ENCODE measurements at regions not wholly inside any gene's neighbourhood (a gene's known extent, or its start where the extent isn't known, plus 50 kb on each side); places are given as distances from the start of the nearest gene placed in this dataset.

GRCh38 chr2:4096978-4097766, 393.8 kb downstream of the DCDC2C start:
- Histone ChIP-seq H3K9me3 (ENCODE audit: insufficient read depth, low read depth, low read length) (no peaks in the 10 kb centered on the region; the same call in 1 of the 2 replicates), H3K36me3 (ENCODE audit: insufficient read depth, low read length) (no peaks in the 10 kb centered on the region), H3K79me2 (ENCODE audit: insufficient read depth, low read length) (no peaks in the 10 kb centered on the region), H2AFZ (ENCODE audit: low read length) (no peak overlapping the region), H3K27me3 (ENCODE audit: insufficient read depth, low read length, poor library complexity, severe bottlenecking) (no peaks in the 10 kb centered on the region), H4K20me1 (ENCODE audit: insufficient read depth, low read length, poor library complexity, severe bottlenecking) (no peaks in the 10 kb centered on the region), H3K9me2 (replicated peaks; ENCODE audit: low read depth, low read length) (no peaks in the 10 kb centered on the region), H3F3A (ENCODE audit: low read depth) (no peaks in the 10 kb centered on the region), H3K4me1 (ENCODE audit: insufficient read depth, low read length, poor library complexity, severe bottlenecking) (no peaks in the 10 kb centered on the region), H3K4me2 (ENCODE audit: low read depth, low read length, poor library complexity, severe bottlenecking) (no peak overlapping the region), H3K4me3 (ENCODE audit: low read length, poor library complexity, severe bottlenecking) (no peak overlapping the region), H3K9ac (ENCODE audit: low read depth, low read length, poor library complexity, severe bottlenecking) (no peak overlapping the region)
- TF ChIP-seq CTCF (conservative IDR thresholded peaks at IDR 0.05; ENCODE audit: low read length) (no peak), EZH2phosphoT487 (IDR thresholded peaks at IDR 0.05; ENCODE audit: borderline replicate concordance) (no peak)

- H3K4me3 ChIP-seq (ENCODE audit: low read length, poor library complexity, severe bottlenecking) = no peak overlapping the region
- no peaks in the 10 kb centered on the region for H3K36me3 ChIP-seq (ENCODE audit: insufficient read depth, low read length)
- no peaks in the 10 kb centered on the region for H3K9me2 ChIP-seq (replicated peaks; ENCODE audit: low read depth, low read length)
- H3K9ac ChIP-seq (ENCODE audit: low read depth, low read length, poor library complexity, severe bottlenecking) = no peak overlapping the region
- H3K9me3 ChIP-seq (ENCODE audit: insufficient read depth, low read depth, low read length) = no peaks in the 10 kb centered on the region
- TF ChIP-seq EZH2phosphoT487 (IDR thresholded peaks at IDR 0.05; ENCODE audit: borderline replicate concordance) (no peak), CTCF (conservative IDR thresholded peaks at IDR 0.05; ENCODE audit: low read length) (no peak)
- no peaks in the 10 kb centered on the region for H3K79me2 ChIP-seq (ENCODE audit: insufficient read depth, low read length)
- no peaks in the 10 kb centered on the region for H4K20me1 ChIP-seq (ENCODE audit: insufficient read depth, low read length, poor library complexity, severe bottlenecking)
- H3K27me3 ChIP-seq (ENCODE audit: insufficient read depth, low read length, poor library complexity, severe bottlenecking) = no peaks in the 10 kb centered on the region
- H3F3A ChIP-seq (ENCODE audit: low read depth) = no peaks in the 10 kb centered on the region
- no peaks in the 10 kb centered on the region for H3K4me1 ChIP-seq (ENCODE audit: insufficient read depth, low read length, poor library complexity, severe bottlenecking)
- no peak overlapping the region for H3K4me2 ChIP-seq (ENCODE audit: low read depth, low read length, poor library complexity, severe bottlenecking)
- H2AFZ ChIP-seq (ENCODE audit: low read length) = no peak overlapping the region
Observed at GRCh38 chr2:4098137-4098536, 394.8 kb downstream of the DCDC2C start.

- Histone ChIP-seq H2AFZ (ENCODE audit: low read length) (no peak overlapping the region), H3K4me1 (ENCODE audit: insufficient read depth, low read length, poor library complexity, severe bottlenecking) (no peaks in the 10 kb centered on the region), H3K9me2 (replicated peaks; ENCODE audit: low read depth, low read length) (no peaks in the 10 kb centered on the region), H3K9ac (ENCODE audit: low read depth, low read length, poor library complexity, severe bottlenecking) (no peak overlapping the region), H3K36me3 (ENCODE audit: insufficient read depth, low read length) (no peaks in the 10 kb centered on the region), H3F3A (ENCODE audit: low read depth) (no peaks in the 10 kb centered on the region), H3K9me3 (ENCODE audit: insufficient read depth, low read depth, low read length) (no peaks in the 10 kb centered on the region; the same call in 1 of the 2 replicates), H3K4me2 (ENCODE audit: low read depth, low read length, poor library complexity, severe bottlenecking) (no peak overlapping the region), H4K20me1 (ENCODE audit: insufficient read depth, low read length, poor library complexity, severe bottlenecking) (no peaks in the 10 kb centered on the region), H3K79me2 (ENCODE audit: insufficient read depth, low read length) (no peaks in the 10 kb centered on the region), H3K4me3 (ENCODE audit: low read length, poor library complexity, severe bottlenecking) (no peak overlapping the region), H3K27me3 (ENCODE audit: insufficient read depth, low read length, poor library complexity, severe bottlenecking) (no peaks in the 10 kb centered on the region)
- TF ChIP-seq EZH2phosphoT487 (IDR thresholded peaks at IDR 0.05; ENCODE audit: borderline replicate concordance) (no peak), CTCF (conservative IDR thresholded peaks at IDR 0.05; ENCODE audit: low read length) (no peak)
Observed at GRCh38 chr2:4101936-4102335, 398.6 kb downstream of the DCDC2C start.
